Hematopoietic multipotent progenitor cell (in vitro differentiated cells): ENCODE measurements at regions not wholly inside any gene's neighbourhood (a gene's known extent, or its start where the extent isn't known, plus 50 kb on each side); places are given as distances from the start of the nearest gene placed in this dataset. TPM values are rescaled to one million over a fixed set of nuclear protein-coding genes. Genes with fewer than 3 reads are reported as not detected.

ENCODE experiments used
- DNase-seq, 3 donors: peaks; one replicate each; pipeline ENCODE4 v3.0.0-alpha.2; 2011 to 2015; ENCODE audit warnings: low read depth in 2 of 3, low spot score in 2 of 3
- small RNA-seq: library from RNA; depleted of rRNA; stranded (forward); fragments of <200 nt; gene quantifications from one replicate; pipeline ENCODE3, GENCODE V24; 2012

- DNase-seq: no peak
Observed at GRCh38 chr5:20114526-20114925, 126.5 kb upstream of the CDH18 start.

- DNase-seq: no peak
Observed at GRCh38 chr5:20113931-20114330, 125.9 kb upstream of the CDH18 start.

- no peak for DNase-seq
Observed at GRCh38 chr5:20113031-20113715, 125.2 kb upstream of the CDH18 start.

GRCh38 chr5:20109326-20109725, 121.3 kb upstream of the CDH18 start:
- no peak for DNase-seq

- DNase-seq: no peak
Observed at GRCh38 chr5:20105915-20106314, 117.9 kb upstream of the CDH18 start.

- no peak for DNase-seq
Observed at GRCh38 chr5:20102293-20102692, 114.3 kb upstream of the CDH18 start.

GRCh38 chr5:20098694-20099093, 110.7 kb upstream of the CDH18 start:
- no peak for DNase-seq

- DNase-seq: no peak
Observed at GRCh38 chr5:20088361-20088760, 100.4 kb upstream of the CDH18 start.

GRCh38 chr5:20087299-20087698, 99.3 kb upstream of the CDH18 start:
- DNase-seq: no peak

- DNase-seq: no peak
Observed at GRCh38 chr5:20077186-20077585, 89.2 kb upstream of the CDH18 start.

GRCh38 chr5:20056933-20057332, 68.9 kb upstream of the CDH18 start:
- DNase-seq: no peak

- no peak for DNase-seq
Observed at GRCh38 chr5:20055301-20055700, 67.3 kb upstream of the CDH18 start.

GRCh38 chr5:20050262-20050661, 62.3 kb upstream of the CDH18 start:
- DNase-seq: no peak

- no peak for DNase-seq
Observed at GRCh38 chr5:20044460-20044859, 56.5 kb upstream of the CDH18 start.

- peak in 1 of 3 donors; percentile 33 for DNase-seq
Observed at GRCh38 chr5:20041326-20042274, 53.6 kb upstream of the CDH18 start.

GRCh38 chr5:20040901-20041300, 52.9 kb upstream of the CDH18 start:
- DNase-seq: peak in 1 of 3 donors; percentile 56

Small RNA genes in the stretch of these regions (small RNA-seq; reads per million reads assigned to genes)
- not detected for gene AC093303.1
